OCI-LY1 (cell line): ENCODE measurements at regions not wholly inside any gene's neighbourhood (a gene's known extent, or its start where the extent isn't known, plus 50 kb on each side); places are given as distances from the start of the nearest gene placed in this dataset.

Experiments used
- EZH2 ChIP-seq: fragments of 200-600 bp; sonication (generic), shearing (Covaris generic); IDR thresholded peaks from 2 replicates; pipeline ENCODE4 v1.8.0; 2017; ENCODE audit warnings: borderline replicate concordance, mixed run types, mild to moderate bottlenecking, antibody characterized with exemption, low read length, moderate library complexity, mixed read lengths
- TF ChIP-seq, protein P1 (sequence below): fragments of 200-600 bp; sonication (generic), shearing (Covaris generic); IDR thresholded peaks from 2 replicates; pipeline ENCODE4 v1.5.1; 2017; ENCODE audit warnings: mild to moderate bottlenecking, antibody characterized with exemption, low read length, moderate library complexity, mixed read lengths

DNA sequence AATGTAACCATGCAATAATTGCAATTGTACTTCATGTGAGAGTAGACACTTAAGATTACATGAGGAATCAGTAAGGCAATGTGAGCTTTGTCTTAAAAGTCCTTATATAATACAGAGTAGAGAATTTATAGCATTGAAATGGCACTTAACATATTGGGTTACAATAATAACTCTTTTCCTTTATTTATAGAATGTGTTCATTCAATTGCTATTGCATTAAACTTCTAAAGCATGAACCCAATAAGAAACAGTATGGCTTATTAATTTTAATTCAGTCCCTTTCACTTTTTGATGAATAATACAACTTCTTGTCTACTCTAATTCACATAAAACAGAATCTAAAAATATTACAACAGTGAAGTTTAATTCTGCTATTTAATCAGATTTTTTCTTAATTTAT is 174.2 kb upstream of the PABPC4L start:
- TF ChIP-seq, protein P1, sequence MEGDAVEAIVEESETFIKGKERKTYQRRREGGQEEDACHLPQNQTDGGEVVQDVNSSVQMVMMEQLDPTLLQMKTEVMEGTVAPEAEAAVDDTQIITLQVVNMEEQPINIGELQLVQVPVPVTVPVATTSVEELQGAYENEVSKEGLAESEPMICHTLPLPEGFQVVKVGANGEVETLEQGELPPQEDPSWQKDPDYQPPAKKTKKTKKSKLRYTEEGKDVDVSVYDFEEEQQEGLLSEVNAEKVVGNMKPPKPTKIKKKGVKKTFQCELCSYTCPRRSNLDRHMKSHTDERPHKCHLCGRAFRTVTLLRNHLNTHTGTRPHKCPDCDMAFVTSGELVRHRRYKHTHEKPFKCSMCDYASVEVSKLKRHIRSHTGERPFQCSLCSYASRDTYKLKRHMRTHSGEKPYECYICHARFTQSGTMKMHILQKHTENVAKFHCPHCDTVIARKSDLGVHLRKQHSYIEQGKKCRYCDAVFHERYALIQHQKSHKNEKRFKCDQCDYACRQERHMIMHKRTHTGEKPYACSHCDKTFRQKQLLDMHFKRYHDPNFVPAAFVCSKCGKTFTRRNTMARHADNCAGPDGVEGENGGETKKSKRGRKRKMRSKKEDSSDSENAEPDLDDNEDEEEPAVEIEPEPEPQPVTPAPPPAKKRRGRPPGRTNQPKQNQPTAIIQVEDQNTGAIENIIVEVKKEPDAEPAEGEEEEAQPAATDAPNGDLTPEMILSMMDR, result no peak
- TF ChIP-seq EZH2, result no peak
